T-helper 1 cell treated with Interleukin-12 subunit alpha and Interleukin-12 subunit beta and Interleukin-4 antibody, amounts not matched to agents 30 μg/mL and 1 μg/mL, for 36 hours (primary cell): ENCODE measurements at regions not wholly inside any gene's neighbourhood (a gene's known extent, or its start where the extent isn't known, plus 50 kb on each side); places are given as distances from the start of the nearest gene placed in this dataset.
"Not testable (repeated sequence)": the region's sequence is repeated elsewhere in the genome, so short reads cannot be mapped to it uniquely, and the experiment has no call there.

Experiments
- H3K27ac Mint-ChIP-seq: one replicate; pipeline ENCODE4 v1.8.0; 2021; ENCODE audit warnings: mild to moderate bottlenecking, mixed read lengths
- H3K27me3 Mint-ChIP-seq: one replicate; pipeline ENCODE4 v1.8.0; 2021; ENCODE audit warnings: low read depth, mixed read lengths
- H3K36me3 Mint-ChIP-seq: one replicate; pipeline ENCODE4 v1.8.0; 2021; ENCODE audit warnings: low read depth, mixed read lengths
- H3K4me1 Mint-ChIP-seq: one replicate; pipeline ENCODE4 v1.8.0; 2021; ENCODE audit warnings: low read depth, mixed read lengths
- H3K4me3 Mint-ChIP-seq: one replicate; pipeline ENCODE4 v1.8.0; 2021; ENCODE audit warnings: mild to moderate bottlenecking, moderate library complexity, mixed read lengths
- H3K9me3 Mint-ChIP-seq: one replicate; pipeline ENCODE4 v1.8.0; 2021; ENCODE audit warnings: mixed read lengths

- Mint-ChIP-seq H3K4me3 (no peak overlapping the region), H3K9me3 (peaks cover 15% of the 10 kb centered on the region), H3K36me3 (no peaks in the 10 kb centered on the region), H3K27ac (no peak overlapping the region), H3K27me3 (no peaks in the 10 kb centered on the region), H3K4me1 (no peaks in the 10 kb centered on the region)
Observed at GRCh38 chr5:163822548-163822947, 317.1 kb downstream of the MAT2B start.

DNA sequence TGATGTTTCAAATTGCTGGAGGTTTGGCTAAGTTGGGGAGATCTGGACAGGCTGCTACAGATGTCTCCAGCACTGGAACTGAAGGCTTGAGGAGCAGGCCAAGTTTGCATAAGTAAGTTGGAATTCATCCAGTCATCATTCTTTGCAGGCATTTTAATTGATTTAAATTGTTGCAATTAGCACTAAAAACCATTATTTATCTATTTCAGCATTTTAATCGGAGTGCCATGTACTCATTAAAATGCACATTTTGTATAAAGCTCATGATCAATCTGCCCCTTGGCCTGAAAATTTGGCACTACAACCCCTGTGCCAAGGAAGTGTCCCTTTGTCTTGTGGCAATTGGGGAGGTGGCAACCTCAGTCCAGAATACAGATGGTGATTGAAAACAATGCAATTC is 320.2 kb downstream of the MAT2B start:
- Mint-ChIP-seq H3K27ac (no peak overlapping the region), H3K9me3 (peaks cover 6% of the 10 kb centered on the region), H3K36me3 (no peaks in the 10 kb centered on the region), H3K4me3 (no peak overlapping the region), H3K4me1 (no peaks in the 10 kb centered on the region), H3K27me3 (no peaks in the 10 kb centered on the region)

DNA sequence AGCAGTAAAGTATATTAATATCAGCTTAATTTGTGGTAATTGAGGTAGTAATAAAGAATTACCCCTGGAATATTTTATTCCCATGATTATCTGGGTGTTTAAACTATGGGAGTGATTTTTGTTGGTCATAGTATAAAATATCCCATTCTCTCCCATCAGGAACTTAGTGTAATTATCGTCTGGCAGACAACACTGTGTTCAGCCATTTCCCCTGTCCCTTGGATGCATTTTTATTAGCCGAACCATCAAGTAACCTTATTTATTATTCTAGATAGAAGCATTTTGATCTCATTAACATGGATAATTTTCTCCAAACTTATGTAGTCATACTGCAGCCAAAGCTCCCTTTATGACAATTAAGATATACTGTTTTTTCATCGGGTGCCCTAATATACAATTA is 320.8 kb downstream of the MAT2B start:
- no peak overlapping the region for H3K27ac Mint-ChIP-seq
- no peaks in the 10 kb centered on the region for H3K4me1 Mint-ChIP-seq
- peaks cover under 1% of the 10 kb centered on the region for H3K9me3 Mint-ChIP-seq
- no peak overlapping the region for H3K4me3 Mint-ChIP-seq
- H3K27me3 Mint-ChIP-seq, result no peaks in the 10 kb centered on the region
- H3K36me3 Mint-ChIP-seq, result no peaks in the 10 kb centered on the region

DNA sequence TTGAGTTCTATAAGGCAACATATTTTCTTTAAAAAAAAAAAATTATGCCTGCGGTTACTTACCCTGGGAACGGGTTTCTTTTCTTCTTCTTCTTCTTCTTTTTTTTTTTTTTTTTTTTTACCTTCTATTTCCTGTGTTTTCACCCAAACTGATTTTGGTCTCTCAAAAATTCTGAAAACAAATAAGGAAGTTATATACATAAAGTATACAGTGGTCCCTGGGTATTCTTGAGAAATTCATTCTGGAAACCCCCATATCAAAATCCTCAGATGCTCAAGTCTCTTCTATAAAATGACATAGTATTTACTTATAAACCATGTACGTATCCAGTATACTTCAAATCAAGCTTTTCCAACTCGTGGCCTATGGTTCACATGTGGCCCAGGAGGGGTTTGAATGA is 326.7 kb downstream of the MAT2B start:
- Mint-ChIP-seq H3K36me3 (no peaks in the 10 kb centered on the region), H3K4me3 (no peak overlapping the region), H3K4me1 (no peaks in the 10 kb centered on the region), H3K27ac (no peak overlapping the region), H3K9me3 (no peaks in the 10 kb centered on the region), H3K27me3 (no peaks in the 10 kb centered on the region)

GRCh38 chr5:163838738-163839137 is 333.3 kb downstream of the MAT2B start:
- Mint-ChIP-seq H3K4me1 (no peaks in the 10 kb centered on the region), H3K9me3 (peaks cover 3% of the 10 kb centered on the region), H3K36me3 (no peaks in the 10 kb centered on the region), H3K4me3 (no peak overlapping the region), H3K27ac (no peak overlapping the region), H3K27me3 (no peaks in the 10 kb centered on the region)

GRCh38 chr5:163846512-163846911 is 341.1 kb downstream of the MAT2B start:
- no peak overlapping the region for H3K27ac Mint-ChIP-seq
- H3K36me3 Mint-ChIP-seq, result no peaks in the 10 kb centered on the region
- no peak overlapping the region for H3K4me3 Mint-ChIP-seq
- peaks cover 3% of the 10 kb centered on the region for H3K9me3 Mint-ChIP-seq
- H3K4me1 Mint-ChIP-seq, result no peaks in the 10 kb centered on the region
- no peaks in the 10 kb centered on the region for H3K27me3 Mint-ChIP-seq

- no peaks in the 10 kb centered on the region for H3K27me3 Mint-ChIP-seq
- H3K4me3 Mint-ChIP-seq, result no peak overlapping the region
- H3K4me1 Mint-ChIP-seq, result no peaks in the 10 kb centered on the region
- no peak overlapping the region for H3K27ac Mint-ChIP-seq
- H3K36me3 Mint-ChIP-seq, result no peaks in the 10 kb centered on the region
- H3K9me3 Mint-ChIP-seq, result peaks cover 22% of the 10 kb centered on the region
Observed at GRCh38 chr5:163855754-163856153, 350.3 kb downstream of the MAT2B start.

DNA sequence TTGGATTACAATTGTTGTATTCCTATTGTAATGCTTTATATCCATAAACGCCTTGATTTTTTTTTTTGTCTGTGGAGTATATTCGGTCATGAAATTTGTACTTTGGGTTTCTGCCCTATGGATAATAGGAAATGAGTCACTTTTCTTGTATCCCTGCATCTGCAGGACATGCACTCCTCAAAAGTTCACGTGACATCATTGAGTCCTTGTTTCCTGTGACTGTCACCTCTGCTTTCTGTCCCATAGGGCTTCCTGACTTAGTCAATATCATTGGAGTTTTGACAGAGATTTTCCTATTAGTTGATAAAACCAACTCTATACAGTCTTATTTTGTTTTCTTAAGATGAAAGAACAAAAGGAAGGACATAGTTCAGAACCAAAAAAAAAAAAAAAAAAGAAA is 356.3 kb downstream of the MAT2B start:
- H3K27me3 Mint-ChIP-seq, result no peaks in the 10 kb centered on the region
- H3K4me3 Mint-ChIP-seq, result no peak overlapping the region
- peaks cover 3% of the 10 kb centered on the region for H3K9me3 Mint-ChIP-seq
- H3K27ac Mint-ChIP-seq, result no peak overlapping the region
- no peaks in the 10 kb centered on the region for H3K4me1 Mint-ChIP-seq
- no peaks in the 10 kb centered on the region for H3K36me3 Mint-ChIP-seq

DNA sequence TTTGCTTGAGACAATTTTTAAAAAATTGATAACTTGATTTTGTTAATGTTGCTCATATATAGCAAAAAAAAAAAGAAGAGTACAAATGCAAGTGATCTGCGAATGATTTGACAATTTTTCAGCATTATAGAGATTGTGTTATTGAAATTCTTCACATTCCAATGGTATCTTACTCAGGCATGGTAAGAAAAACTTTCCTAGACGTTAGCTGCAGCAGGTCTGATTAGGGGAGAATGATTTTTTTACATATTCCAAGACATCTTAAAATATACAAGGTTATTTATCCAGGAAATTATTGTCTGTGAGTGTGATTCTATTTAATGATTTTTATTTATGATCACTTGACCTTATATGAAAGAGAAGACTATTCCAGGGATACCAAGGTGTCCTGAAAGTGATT is 361.9 kb downstream of the MAT2B start:
- Mint-ChIP-seq H3K27me3 (no peaks in the 10 kb centered on the region), H3K36me3 (no peaks in the 10 kb centered on the region), H3K9me3 (peaks cover 3% of the 10 kb centered on the region), H3K27ac (no peak overlapping the region), H3K4me3 (no peak overlapping the region), H3K4me1 (no peaks in the 10 kb centered on the region)

GRCh38 chr5:163867738-163868137 is 362.3 kb downstream of the MAT2B start:
- Mint-ChIP-seq H3K9me3 (peaks cover 3% of the 10 kb centered on the region), H3K27ac (no peak overlapping the region), H3K36me3 (no peaks in the 10 kb centered on the region)

GRCh38 chr5:163869581-163869980 is 364.2 kb downstream of the MAT2B start:
- peaks cover 3% of the 10 kb centered on the region for H3K9me3 Mint-ChIP-seq
- no peaks in the 10 kb centered on the region for H3K27me3 Mint-ChIP-seq
- no peaks in the 10 kb centered on the region for H3K4me1 Mint-ChIP-seq
- H3K4me3 Mint-ChIP-seq, result no peak overlapping the region
- no peaks in the 10 kb centered on the region for H3K36me3 Mint-ChIP-seq
- H3K27ac Mint-ChIP-seq, result no peak overlapping the region

More at GRCh38 chr5:163867738-163868137, 362.3 kb downstream of the MAT2B start:
- no peaks in the 10 kb centered on the region for H3K4me1 Mint-ChIP-seq
- H3K4me3 Mint-ChIP-seq, result no peak overlapping the region
- no peaks in the 10 kb centered on the region for H3K27me3 Mint-ChIP-seq

DNA sequence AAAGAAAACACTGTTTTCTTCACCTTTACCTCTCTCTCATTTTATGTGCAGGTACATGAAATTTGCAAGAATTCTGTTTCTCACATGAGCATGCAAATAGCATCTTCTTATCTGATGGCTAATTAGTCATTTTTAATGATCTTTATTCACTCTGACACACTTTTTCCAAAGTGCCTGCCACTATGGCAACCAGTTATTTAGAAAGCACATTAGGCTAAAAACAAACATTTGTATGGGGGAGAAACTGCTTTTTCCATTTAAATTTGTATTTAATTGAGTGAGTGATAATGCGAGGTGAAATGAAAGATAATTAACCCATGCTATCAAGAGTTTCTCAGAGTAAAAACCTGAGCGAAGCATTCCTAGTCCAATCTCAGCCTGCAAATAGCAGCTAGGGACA is 365.0 kb downstream of the MAT2B start:
- Mint-ChIP-seq H3K36me3 (no peaks in the 10 kb centered on the region), H3K4me3 (no peak overlapping the region), H3K27ac (no peak overlapping the region), H3K4me1 (no peaks in the 10 kb centered on the region), H3K27me3 (no peaks in the 10 kb centered on the region), H3K9me3 (peaks cover 3% of the 10 kb centered on the region)

DNA sequence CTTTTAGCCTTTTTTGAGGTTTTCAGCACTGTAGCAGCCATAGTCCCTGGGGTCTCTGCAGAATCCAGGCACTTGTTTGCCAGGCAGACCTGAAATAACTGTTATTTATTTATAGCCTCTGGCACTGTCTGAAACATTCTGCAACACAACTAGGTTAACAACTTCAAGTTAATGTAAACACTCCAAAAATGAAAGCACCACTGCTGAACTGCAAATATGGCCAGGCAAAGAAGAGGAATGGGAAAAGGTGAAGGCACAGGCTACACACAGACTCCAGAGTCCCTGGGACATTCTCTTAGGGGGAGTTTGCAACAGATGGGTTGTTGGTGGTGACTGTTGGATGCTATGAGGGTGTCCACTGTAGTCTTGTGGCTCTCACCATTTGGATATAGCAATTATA is 369.0 kb downstream of the MAT2B start:
- no peak overlapping the region for H3K4me3 Mint-ChIP-seq
- H3K4me1 Mint-ChIP-seq, result no peaks in the 10 kb centered on the region
- H3K27ac Mint-ChIP-seq, result no peak overlapping the region
- no peaks in the 10 kb centered on the region for H3K27me3 Mint-ChIP-seq
- H3K36me3 Mint-ChIP-seq, result no peaks in the 10 kb centered on the region
- H3K9me3 Mint-ChIP-seq, result peaks cover 3% of the 10 kb centered on the region

- not testable (repeated sequence) for H3K27ac Mint-ChIP-seq, H3K4me3 Mint-ChIP-seq, H3K27me3 Mint-ChIP-seq, H3K36me3 Mint-ChIP-seq, H3K9me3 Mint-ChIP-seq, H3K4me1 Mint-ChIP-seq
Observed at GRCh38 chr5:163874912-163875311, 369.5 kb downstream of the MAT2B start.

DNA sequence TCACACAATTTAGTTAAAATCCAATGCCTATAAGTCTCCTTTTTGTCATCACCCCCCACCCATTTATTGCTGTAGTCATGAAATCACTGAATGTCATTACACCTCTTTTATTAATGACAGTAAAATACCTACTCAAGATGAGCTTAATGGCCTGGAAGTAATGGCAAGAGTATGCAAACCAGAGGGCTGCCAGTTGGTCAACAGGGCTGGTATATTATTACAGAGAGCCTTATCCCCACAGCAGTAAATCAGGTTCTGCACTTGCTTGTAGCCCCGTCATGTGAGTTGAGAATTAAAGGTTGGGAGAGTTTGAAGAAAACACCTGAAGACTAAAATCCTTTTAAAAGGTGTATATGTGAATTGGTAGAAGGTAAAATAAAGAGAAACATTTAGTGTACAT is 372.4 kb downstream of the MAT2B start:
- Mint-ChIP-seq H3K27ac (no peak overlapping the region), H3K4me1 (no peaks in the 10 kb centered on the region), H3K4me3 (no peak overlapping the region), H3K9me3 (peaks cover 3% of the 10 kb centered on the region), H3K36me3 (no peaks in the 10 kb centered on the region), H3K27me3 (no peaks in the 10 kb centered on the region)

- no peaks in the 10 kb centered on the region for H3K36me3 Mint-ChIP-seq
- peaks cover 3% of the 10 kb centered on the region for H3K9me3 Mint-ChIP-seq
- no peak overlapping the region for H3K4me3 Mint-ChIP-seq
- no peaks in the 10 kb centered on the region for H3K27me3 Mint-ChIP-seq
- H3K27ac Mint-ChIP-seq, result no peak overlapping the region
- no peaks in the 10 kb centered on the region for H3K4me1 Mint-ChIP-seq
Observed at GRCh38 chr5:163878490-163878889, 373.1 kb downstream of the MAT2B start.
